Endothelial cell (in vitro differentiated cells): ENCODE measurements at regions not wholly inside any gene's neighbourhood (a gene's known extent, or its start where the extent isn't known, plus 50 kb on each side); places are given as distances from the start of the nearest gene placed in this dataset.

Source experiments
- DNase-seq: peaks from one replicate; pipeline ENCODE4 v3.0.0; 2021; ENCODE audit warnings: low spot score
- H3K27ac Mint-ChIP-seq: one replicate; pipeline ENCODE4 v1.8.0; 2021; ENCODE audit warnings: mixed read lengths, inconsistent platforms; ENCODE audit not compliant: unreplicated experiment
- H3K27me3 Mint-ChIP-seq: one replicate; pipeline ENCODE4 v1.8.0; 2021; ENCODE audit warnings: mild to moderate bottlenecking, moderate library complexity, mixed read lengths, inconsistent platforms; ENCODE audit not compliant: unreplicated experiment
- H3K36me3 Mint-ChIP-seq: one replicate; pipeline ENCODE4 v1.8.0; 2021; ENCODE audit warnings: mild to moderate bottlenecking, low read depth, mixed read lengths, inconsistent platforms; ENCODE audit not compliant: unreplicated experiment
- H3K4me1 Mint-ChIP-seq: one replicate; pipeline ENCODE4 v1.8.0; 2021; ENCODE audit warnings: mild to moderate bottlenecking, mixed read lengths, inconsistent platforms; ENCODE audit not compliant: unreplicated experiment
- H3K4me3 Mint-ChIP-seq: one replicate; pipeline ENCODE4 v1.8.0; 2021; ENCODE audit warnings: mild to moderate bottlenecking, mixed read lengths, inconsistent platforms; ENCODE audit not compliant: unreplicated experiment
- H3K9me3 Mint-ChIP-seq: one replicate; pipeline ENCODE4 v1.8.0; 2021; ENCODE audit warnings: mixed read lengths, inconsistent platforms; ENCODE audit not compliant: unreplicated experiment
- TF ChIP-seq, protein P1 (sequence below): fragments of 200-600 bp; sonication (generic); IDR thresholded peaks from one replicate; pipeline ENCODE4 v1.5.0; 2021; ENCODE audit warnings: antibody characterized with exemption; ENCODE audit not compliant: unreplicated experiment

DNA sequence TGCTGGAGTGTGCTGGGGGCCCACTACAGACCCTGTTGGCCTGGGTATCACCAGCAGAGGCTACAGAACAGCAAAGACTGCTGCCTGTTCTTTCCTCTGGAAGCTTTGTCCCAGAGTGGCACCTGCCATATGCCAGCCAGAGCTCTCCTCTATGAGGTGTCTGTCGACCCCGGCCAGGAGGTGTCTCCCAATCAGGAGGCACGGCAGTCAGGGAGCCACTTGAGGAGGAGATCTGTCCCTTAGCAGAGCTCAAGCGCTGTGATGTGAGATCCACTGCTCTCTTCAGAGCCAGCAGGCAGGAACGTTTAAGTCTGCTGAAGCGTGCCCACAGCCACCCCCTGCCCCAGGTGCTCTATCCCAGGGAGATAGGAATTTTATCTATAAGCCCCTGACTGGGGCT lies 316.2 kb downstream of the ETV1 start:
- Mint-ChIP-seq H3K27ac (no peak overlapping the region), H3K9me3 (no peaks in the 10 kb centered on the region), H3K4me3 (no peak overlapping the region), H3K4me1 (peaks cover 3% of the 10 kb centered on the region), H3K36me3 (peaks cover 3% of the 10 kb centered on the region), H3K27me3 (peaks cover 2% of the 10 kb centered on the region)
- DNase-seq, result no peak
- TF ChIP-seq, protein P1, sequence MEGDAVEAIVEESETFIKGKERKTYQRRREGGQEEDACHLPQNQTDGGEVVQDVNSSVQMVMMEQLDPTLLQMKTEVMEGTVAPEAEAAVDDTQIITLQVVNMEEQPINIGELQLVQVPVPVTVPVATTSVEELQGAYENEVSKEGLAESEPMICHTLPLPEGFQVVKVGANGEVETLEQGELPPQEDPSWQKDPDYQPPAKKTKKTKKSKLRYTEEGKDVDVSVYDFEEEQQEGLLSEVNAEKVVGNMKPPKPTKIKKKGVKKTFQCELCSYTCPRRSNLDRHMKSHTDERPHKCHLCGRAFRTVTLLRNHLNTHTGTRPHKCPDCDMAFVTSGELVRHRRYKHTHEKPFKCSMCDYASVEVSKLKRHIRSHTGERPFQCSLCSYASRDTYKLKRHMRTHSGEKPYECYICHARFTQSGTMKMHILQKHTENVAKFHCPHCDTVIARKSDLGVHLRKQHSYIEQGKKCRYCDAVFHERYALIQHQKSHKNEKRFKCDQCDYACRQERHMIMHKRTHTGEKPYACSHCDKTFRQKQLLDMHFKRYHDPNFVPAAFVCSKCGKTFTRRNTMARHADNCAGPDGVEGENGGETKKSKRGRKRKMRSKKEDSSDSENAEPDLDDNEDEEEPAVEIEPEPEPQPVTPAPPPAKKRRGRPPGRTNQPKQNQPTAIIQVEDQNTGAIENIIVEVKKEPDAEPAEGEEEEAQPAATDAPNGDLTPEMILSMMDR, result no peak

DNA sequence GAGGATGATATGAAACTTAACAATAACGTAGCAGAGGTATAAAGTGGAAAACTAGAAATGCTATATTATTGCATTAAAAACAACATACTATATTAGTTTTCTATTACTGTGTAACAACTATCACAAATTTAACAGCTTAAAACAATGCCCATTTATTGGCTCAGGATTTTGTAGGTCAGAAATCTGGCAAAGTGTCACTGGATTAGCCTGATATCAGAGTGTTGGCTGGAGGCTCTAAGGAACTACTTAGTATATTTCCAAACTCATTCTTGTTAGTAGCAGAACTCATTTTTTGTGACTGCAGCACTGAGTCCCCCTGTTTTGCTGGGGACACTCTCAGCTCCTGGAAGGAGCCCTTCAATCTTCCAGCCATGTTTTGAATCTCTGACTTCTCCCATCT lies 306.8 kb downstream of the ETV1 start:
- peaks cover 7% of the 10 kb centered on the region for H3K36me3 Mint-ChIP-seq
- TF ChIP-seq, protein P1, result no peak
- H3K9me3 Mint-ChIP-seq, result no peaks in the 10 kb centered on the region
- H3K4me3 Mint-ChIP-seq, result no peak overlapping the region
- H3K27ac Mint-ChIP-seq, result no peak overlapping the region
- peaks cover 20% of the 10 kb centered on the region for H3K4me1 Mint-ChIP-seq
- H3K27me3 Mint-ChIP-seq, result peaks cover 2% of the 10 kb centered on the region
- no peak for DNase-seq

DNA sequence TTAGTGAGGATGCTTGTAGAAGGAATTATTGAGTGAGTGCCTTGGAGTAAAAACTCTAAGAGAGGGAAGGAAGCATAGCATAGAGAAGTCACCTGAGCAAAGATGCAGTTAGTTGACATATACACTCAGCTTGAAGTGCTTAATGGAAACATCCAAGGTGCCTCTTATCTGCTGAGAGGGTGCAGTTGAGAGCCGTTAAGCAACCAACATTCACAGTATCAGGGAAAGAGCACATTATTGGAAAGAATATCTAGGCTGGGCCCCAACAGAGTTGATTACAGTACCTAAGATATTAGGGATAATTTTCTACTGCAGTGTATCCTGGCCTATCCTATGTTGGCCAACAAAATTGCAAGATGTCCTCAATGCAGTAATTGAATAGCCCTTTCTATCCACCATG lies 302.0 kb downstream of the ETV1 start:
- H3K9me3 Mint-ChIP-seq, result no peaks in the 10 kb centered on the region
- H3K4me3 Mint-ChIP-seq, result no peak overlapping the region
- H3K27me3 Mint-ChIP-seq, result no peaks in the 10 kb centered on the region
- TF ChIP-seq, protein P1, result no peak
- no peaks in the 10 kb centered on the region for H3K36me3 Mint-ChIP-seq
- H3K4me1 Mint-ChIP-seq, result no peaks in the 10 kb centered on the region
- DNase-seq, result no peak
- no peak overlapping the region for H3K27ac Mint-ChIP-seq

DNA sequence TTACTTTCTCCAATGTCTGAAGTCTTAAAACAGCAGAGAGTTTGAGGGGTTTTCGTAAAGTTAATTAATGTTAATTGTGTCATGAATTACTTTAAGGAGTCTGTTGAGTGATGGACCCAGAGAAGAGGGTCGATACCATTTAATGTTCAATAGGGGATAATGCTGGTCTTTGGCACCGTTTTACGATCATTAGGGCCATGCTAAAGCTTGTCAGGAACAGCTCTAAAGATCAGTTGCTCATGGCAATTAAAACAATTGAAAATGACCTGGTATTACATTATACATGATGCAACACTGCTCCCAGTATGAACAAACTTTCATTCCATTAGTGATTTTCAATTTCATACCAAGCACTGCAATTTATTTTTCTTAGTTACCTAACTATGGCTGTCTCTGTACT lies 296.9 kb downstream of the ETV1 start:
- Mint-ChIP-seq H3K27me3 (no peaks in the 10 kb centered on the region), H3K9me3 (no peaks in the 10 kb centered on the region), H3K36me3 (no peaks in the 10 kb centered on the region), H3K4me1 (no peaks in the 10 kb centered on the region), H3K4me3 (no peak overlapping the region), H3K27ac (no peak overlapping the region)
- DNase-seq, result no peak
- TF ChIP-seq, protein P1, result no peak

DNA sequence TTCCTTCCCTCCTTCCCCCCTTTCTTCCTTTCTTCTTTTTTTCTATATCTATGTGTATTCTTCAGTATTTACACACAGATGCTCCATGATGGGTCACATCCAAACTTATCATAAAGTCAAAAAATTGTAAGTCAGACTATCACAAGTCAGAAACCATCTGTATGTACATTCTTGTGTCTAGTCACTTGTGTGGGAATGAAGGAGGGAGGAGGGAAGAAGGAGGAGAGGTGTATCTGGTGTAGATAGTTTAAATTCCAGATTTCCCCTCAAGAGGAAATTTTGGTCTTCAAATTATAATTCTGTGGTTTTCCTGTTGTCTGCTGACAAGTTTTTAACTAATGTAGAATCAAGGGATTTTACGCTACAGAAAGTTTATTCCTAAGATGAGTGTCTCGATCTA lies 287.2 kb downstream of the ETV1 start:
- TF ChIP-seq, protein P1, result no peak
- Mint-ChIP-seq H3K4me1 (no peaks in the 10 kb centered on the region), H3K36me3 (no peaks in the 10 kb centered on the region), H3K4me3 (no peak overlapping the region), H3K27ac (no peak overlapping the region), H3K9me3 (no peaks in the 10 kb centered on the region), H3K27me3 (no peaks in the 10 kb centered on the region)
- DNase-seq, result no peak
